ENCODE measurements at regions not wholly inside any gene's neighbourhood (a gene's known extent, or its start where the extent isn't known, plus 50 kb on each side); places are given as distances from the start of the nearest gene placed in this dataset.

GRCh38 chr15:61768131-61768530 is 292.1 kb downstream of the VPS13C start:
- no peak overlapping the region for H2AFZ ChIP-seq (ENCODE audit: low read depth, low read length)
- H3K27me3 ChIP-seq (ENCODE audit: insufficient read depth, low read depth, low read length), result no peaks in the 10 kb centered on the region
- no peak overlapping the region for H3K4me3 ChIP-seq (ENCODE audit: low read length)
- no peaks in the 10 kb centered on the region for H3F3A ChIP-seq (ENCODE audit: insufficient read depth, low read length, poor library complexity, severe bottlenecking)
- no peaks in the 10 kb centered on the region for H4K20me1 ChIP-seq (ENCODE audit: insufficient read depth)
- no peaks in the 10 kb centered on the region for H3K9me3 ChIP-seq (ENCODE audit: low read length)
- H3K4me2 ChIP-seq (ENCODE audit: low read length), result no peak overlapping the region
- H3K9me2 ChIP-seq (ENCODE audit: insufficient read depth, low read length), result no peaks in the 10 kb centered on the region
- H3K9ac ChIP-seq (ENCODE audit: low read length), result no peak overlapping the region
- TF ChIP-seq, protein P1, sequence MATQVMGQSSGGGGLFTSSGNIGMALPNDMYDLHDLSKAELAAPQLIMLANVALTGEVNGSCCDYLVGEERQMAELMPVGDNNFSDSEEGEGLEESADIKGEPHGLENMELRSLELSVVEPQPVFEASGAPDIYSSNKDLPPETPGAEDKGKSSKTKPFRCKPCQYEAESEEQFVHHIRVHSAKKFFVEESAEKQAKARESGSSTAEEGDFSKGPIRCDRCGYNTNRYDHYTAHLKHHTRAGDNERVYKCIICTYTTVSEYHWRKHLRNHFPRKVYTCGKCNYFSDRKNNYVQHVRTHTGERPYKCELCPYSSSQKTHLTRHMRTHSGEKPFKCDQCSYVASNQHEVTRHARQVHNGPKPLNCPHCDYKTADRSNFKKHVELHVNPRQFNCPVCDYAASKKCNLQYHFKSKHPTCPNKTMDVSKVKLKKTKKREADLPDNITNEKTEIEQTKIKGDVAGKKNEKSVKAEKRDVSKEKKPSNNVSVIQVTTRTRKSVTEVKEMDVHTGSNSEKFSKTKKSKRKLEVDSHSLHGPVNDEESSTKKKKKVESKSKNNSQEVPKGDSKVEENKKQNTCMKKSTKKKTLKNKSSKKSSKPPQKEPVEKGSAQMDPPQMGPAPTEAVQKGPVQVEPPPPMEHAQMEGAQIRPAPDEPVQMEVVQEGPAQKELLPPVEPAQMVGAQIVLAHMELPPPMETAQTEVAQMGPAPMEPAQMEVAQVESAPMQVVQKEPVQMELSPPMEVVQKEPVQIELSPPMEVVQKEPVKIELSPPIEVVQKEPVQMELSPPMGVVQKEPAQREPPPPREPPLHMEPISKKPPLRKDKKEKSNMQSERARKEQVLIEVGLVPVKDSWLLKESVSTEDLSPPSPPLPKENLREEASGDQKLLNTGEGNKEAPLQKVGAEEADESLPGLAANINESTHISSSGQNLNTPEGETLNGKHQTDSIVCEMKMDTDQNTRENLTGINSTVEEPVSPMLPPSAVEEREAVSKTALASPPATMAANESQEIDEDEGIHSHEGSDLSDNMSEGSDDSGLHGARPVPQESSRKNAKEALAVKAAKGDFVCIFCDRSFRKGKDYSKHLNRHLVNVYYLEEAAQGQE (IDR thresholded peaks at IDR 0.05; ENCODE audit: borderline replicate concordance), result no peak
- TF ChIP-seq TAF1 (IDR thresholded peaks at IDR 0.05; ENCODE audit: low read depth) (no peak), EP300 (conservative IDR thresholded peaks at IDR 0.05; ENCODE audit: poor library complexity, severe bottlenecking) (no peak), RAD21 (conservative IDR thresholded peaks at IDR 0.05) (no peak)
- TF ChIP-seq, protein P2, sequence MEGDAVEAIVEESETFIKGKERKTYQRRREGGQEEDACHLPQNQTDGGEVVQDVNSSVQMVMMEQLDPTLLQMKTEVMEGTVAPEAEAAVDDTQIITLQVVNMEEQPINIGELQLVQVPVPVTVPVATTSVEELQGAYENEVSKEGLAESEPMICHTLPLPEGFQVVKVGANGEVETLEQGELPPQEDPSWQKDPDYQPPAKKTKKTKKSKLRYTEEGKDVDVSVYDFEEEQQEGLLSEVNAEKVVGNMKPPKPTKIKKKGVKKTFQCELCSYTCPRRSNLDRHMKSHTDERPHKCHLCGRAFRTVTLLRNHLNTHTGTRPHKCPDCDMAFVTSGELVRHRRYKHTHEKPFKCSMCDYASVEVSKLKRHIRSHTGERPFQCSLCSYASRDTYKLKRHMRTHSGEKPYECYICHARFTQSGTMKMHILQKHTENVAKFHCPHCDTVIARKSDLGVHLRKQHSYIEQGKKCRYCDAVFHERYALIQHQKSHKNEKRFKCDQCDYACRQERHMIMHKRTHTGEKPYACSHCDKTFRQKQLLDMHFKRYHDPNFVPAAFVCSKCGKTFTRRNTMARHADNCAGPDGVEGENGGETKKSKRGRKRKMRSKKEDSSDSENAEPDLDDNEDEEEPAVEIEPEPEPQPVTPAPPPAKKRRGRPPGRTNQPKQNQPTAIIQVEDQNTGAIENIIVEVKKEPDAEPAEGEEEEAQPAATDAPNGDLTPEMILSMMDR (IDR thresholded peaks at IDR 0.05; ENCODE audit: poor library complexity, severe bottlenecking), result no peak
- no peak overlapping the region for H3K27ac ChIP-seq (ENCODE audit: low read length)
- H3K36me3 ChIP-seq (ENCODE audit: insufficient read depth, low read length), result no peaks in the 10 kb centered on the region
- no peaks in the 10 kb centered on the region for H3K79me2 ChIP-seq (replicated peaks; ENCODE audit: insufficient read depth, low read length)

- Histone ChIP-seq H3K4me3 (ENCODE audit: low read length) (no peak overlapping the region), H3K9me2 (ENCODE audit: insufficient read depth, low read length) (no peaks in the 10 kb centered on the region), H3K4me2 (ENCODE audit: low read length) (no peak overlapping the region), H3K27me3 (ENCODE audit: insufficient read depth, low read depth, low read length) (no peaks in the 10 kb centered on the region), H3K27ac (ENCODE audit: low read length) (no peak overlapping the region), H3K9me3 (ENCODE audit: low read length) (no peaks in the 10 kb centered on the region), H3K36me3 (ENCODE audit: insufficient read depth, low read length) (no peaks in the 10 kb centered on the region), H4K20me1 (ENCODE audit: insufficient read depth) (no peaks in the 10 kb centered on the region), H3K9ac (ENCODE audit: low read length) (no peak overlapping the region), H3K79me2 (replicated peaks; ENCODE audit: insufficient read depth, low read length) (no peaks in the 10 kb centered on the region), H3F3A (ENCODE audit: insufficient read depth, low read length, poor library complexity, severe bottlenecking) (no peaks in the 10 kb centered on the region), H2AFZ (ENCODE audit: low read depth, low read length) (no peak overlapping the region)
- no peak for TF ChIP-seq RAD21 (conservative IDR thresholded peaks at IDR 0.05)
- TF ChIP-seq, protein P1 (IDR thresholded peaks at IDR 0.05; ENCODE audit: borderline replicate concordance), result no peak
- no peak for TF ChIP-seq TAF1 (IDR thresholded peaks at IDR 0.05; ENCODE audit: low read depth)
- TF ChIP-seq, protein P2 (IDR thresholded peaks at IDR 0.05; ENCODE audit: poor library complexity, severe bottlenecking), result no peak
- no peak for TF ChIP-seq SMC3 (conservative IDR thresholded peaks at IDR 0.05; ENCODE audit: poor library complexity)
- TF ChIP-seq EP300 (conservative IDR thresholded peaks at IDR 0.05; ENCODE audit: poor library complexity, severe bottlenecking), result no peak
- TF ChIP-seq MXI1 (conservative IDR thresholded peaks at IDR 0.05; ENCODE audit: poor library complexity, severe bottlenecking), result no peak
Observed at GRCh38 chr15:61764981-61765380, 295.3 kb downstream of the VPS13C start.

All from neural cell (in vitro differentiated cells).